HCT116 (cell line): ENCODE measurements at regions not wholly inside any gene's neighbourhood (a gene's known extent, or its start where the extent isn't known, plus 50 kb on each side); places are given as distances from the start of the nearest gene placed in this dataset.

ENCODE experiments used
- ATF3 ChIP-seq: IDR thresholded peaks from 2 replicates; pipeline ENCODE4 v1.6.1; 2012
- CTCF ChIP-seq, 3 experiments: fragments of 200-600 bp in 1 of 3; sonication (generic) in 1 of 3; IDR thresholded peaks in 2 of 3; conservative IDR thresholded peaks in 1 of 3; 2 replicates each; pipeline ENCODE4 v1.5.1; 2012 to 2017; ENCODE audit warnings: low read depth in 2 of 3, low read length in 2 of 3, antibody characterized with exemption in 1 of 3, borderline replicate concordance in 1 of 3, control low read depth in 1 of 3, mild to moderate bottlenecking in 1 of 3, mixed read lengths in 1 of 3, mixed run types in 1 of 3, moderate library complexity in 1 of 3; ENCODE audit not compliant: insufficient read depth in 1 of 3
- EGR1 ChIP-seq: IDR thresholded peaks from 2 replicates; pipeline ENCODE4 v1.6.1; 2012; ENCODE audit warnings: low read depth
- EZH2phosphoT487 ChIP-seq: fragments of 200-600 bp; IDR thresholded peaks from 2 replicates; pipeline ENCODE4 v1.6.1; 2018; ENCODE audit warnings: antibody characterized with exemption, borderline replicate concordance
- JUND ChIP-seq: IDR thresholded peaks from 2 replicates; pipeline ENCODE4 v1.6.1; 2012
- RAD21 ChIP-seq: IDR thresholded peaks from 2 replicates; pipeline ENCODE4 v1.6.1; 2012; ENCODE audit warnings: low read depth, mild to moderate bottlenecking
- SP1 ChIP-seq: IDR thresholded peaks from 2 replicates; pipeline ENCODE4 v1.6.1; 2012; ENCODE audit warnings: low read depth
- TCF7L2 ChIP-seq: IDR thresholded peaks from 2 replicates; pipeline ENCODE4 v1.7.0; 2011; ENCODE audit warnings: borderline replicate concordance, inconsistent platforms; ENCODE audit not compliant: insufficient read depth, insufficient read length; ENCODE audit errors: extremely low read depth
- YY1 ChIP-seq: IDR thresholded peaks from 2 replicates; pipeline ENCODE4 v1.6.1; 2011; ENCODE audit warnings: low read length, low read depth, moderate library complexity, mild to moderate bottlenecking; ENCODE audit not compliant: insufficient replicate concordance; ENCODE audit errors: extremely low read depth
- ZNF274 ChIP-seq: fragments of 200-500 bp; sonication (Bioruptor generic); IDR thresholded peaks from 2 replicates; pipeline ENCODE4 v1.6.1; 2014; ENCODE audit warnings: mild to moderate bottlenecking, low read depth, low read length, inconsistent platforms

- no peak for TF ChIP-seq EGR1
- TF ChIP-seq CTCF (IDR thresholded peaks at IDR 0.05 in 2 of 3, conservative IDR thresholded peaks at IDR 0.05 in 1 of 3; ENCODE audit: borderline replicate concordance in 1 of 3, insufficient read depth in 1 of 3, low read depth in 2 of 3, low read length in 2 of 3) = no peak
- TF ChIP-seq ZNF274 = no peak
- TF ChIP-seq TCF7L2 = no peak
- no peak for TF ChIP-seq EZH2phosphoT487
- no peak for TF ChIP-seq JUND
- TF ChIP-seq YY1 = no peak
- no peak for TF ChIP-seq RAD21
- no peak for TF ChIP-seq SP1
- no peak for TF ChIP-seq ATF3
These were observed 515.2 kb downstream of the MAFB start for GRCh38 chr20:40173872-40174271.
